SK-N-SH treated with all-trans-retinoic acid at 6 μM for 48 hours (cell line): ENCODE measurements at regions not wholly inside any gene's neighbourhood (a gene's known extent, or its start where the extent isn't known, plus 50 kb on each side); places are given as distances from the start of the nearest gene placed in this dataset.

ENCODE experiments used
- ATAC-seq: fragments of 200-7000 bp; cut with Tn5 transposase; 3 replicates; pipeline ENCODE4 v1.9.1; 2020; ENCODE audit warnings: mild to moderate bottlenecking, moderate library complexity
- ARNTL ChIP-seq: fragments of 450-650 bp; formaldehyde crosslinking; IDR thresholded peaks from 2 replicates; pipeline ENCODE4 v1.5.0; 2020; ENCODE audit warnings: low read depth, mild to moderate bottlenecking, moderate library complexity, borderline replicate concordance
- BACH2 ChIP-seq: fragments of 250-450 bp; sonication (Bioruptor Pico); IDR thresholded peaks from 2 replicates; pipeline ENCODE4 v1.9.0; 2021; ENCODE audit warnings: mild to moderate bottlenecking, borderline replicate concordance
- CSDC2 ChIP-seq: fragments of 250-450 bp; sonication (Bioruptor Pico); IDR thresholded peaks from 2 replicates; pipeline ENCODE4 v1.5.0; 2020; ENCODE audit warnings: mild to moderate bottlenecking, moderate library complexity
- ESRRG ChIP-seq: fragments of 250-450 bp; sonication (Bioruptor Pico); IDR thresholded peaks from 2 replicates; pipeline ENCODE4 v1.6.1; 2021; ENCODE audit warnings: mild to moderate bottlenecking
- GLIS3 ChIP-seq: fragments of 250-450 bp; sonication (Bioruptor Pico); IDR thresholded peaks from 2 replicates; pipeline ENCODE4 v1.5.0; 2020; ENCODE audit warnings: mild to moderate bottlenecking, moderate library complexity
- ISL1 ChIP-seq: fragments of 250-450 bp; sonication (Bioruptor Pico); IDR thresholded peaks from 2 replicates; pipeline ENCODE4 v2.1.2; 2022; ENCODE audit warnings: mild to moderate bottlenecking, moderate library complexity
- OSR1 ChIP-seq: fragments of 250-450 bp; sonication (Bioruptor Pico); IDR thresholded peaks from 2 replicates; pipeline ENCODE4 v1.8.0; 2022; ENCODE audit warnings: moderate library complexity, mild to moderate bottlenecking, inconsistent platforms
- PPARA ChIP-seq: fragments of 250-450 bp; sonication (Bioruptor Pico); IDR thresholded peaks from 2 replicates; pipeline ENCODE4 v1.5.0; 2020; ENCODE audit warnings: mild to moderate bottlenecking, borderline replicate concordance
- RARB ChIP-seq: fragments of 250-450 bp; sonication (Bioruptor Pico); IDR thresholded peaks from 2 replicates; pipeline ENCODE4 v1.8.0; 2021; ENCODE audit warnings: mild to moderate bottlenecking, moderate library complexity
- SNAI2 ChIP-seq: fragments of 250-450 bp; sonication (Bioruptor Pico); IDR thresholded peaks from 2 replicates; pipeline ENCODE4 v1.5.0; 2020; ENCODE audit warnings: mild to moderate bottlenecking, moderate library complexity
- TCF4 ChIP-seq: fragments of 250-450 bp; sonication (Bioruptor Pico); IDR thresholded peaks from 2 replicates; pipeline ENCODE4 v1.8.0; 2021; ENCODE audit warnings: mild to moderate bottlenecking, moderate library complexity, borderline replicate concordance
- TOX ChIP-seq: fragments of 250-450 bp; sonication (Bioruptor Pico); IDR thresholded peaks from 2 replicates; pipeline ENCODE4 v1.8.0; 2021; ENCODE audit warnings: mild to moderate bottlenecking, moderate library complexity, borderline replicate concordance
- ZC3H10 ChIP-seq: fragments of 250-450 bp; sonication (Bioruptor Pico); IDR thresholded peaks from 2 replicates; pipeline ENCODE4 v1.5.1; 2021; ENCODE audit warnings: mild to moderate bottlenecking, moderate library complexity
- ZFP3 ChIP-seq: fragments of 250-450 bp; sonication (Bioruptor Pico); IDR thresholded peaks from 2 replicates; pipeline ENCODE4 v1.5.0; 2020; ENCODE audit warnings: mild to moderate bottlenecking, moderate library complexity
- ZFP30 ChIP-seq: fragments of 450-650 bp; formaldehyde crosslinking; IDR thresholded peaks from 2 replicates; pipeline ENCODE4 v1.5.0; 2022; ENCODE audit warnings: mild to moderate bottlenecking, moderate library complexity
- ZNF565 ChIP-seq: fragments of 450-650 bp; formaldehyde crosslinking; conservative IDR thresholded peaks from 2 replicates; pipeline ENCODE4 v1.5.0; 2020; ENCODE audit warnings: low read depth, mild to moderate bottlenecking, moderate library complexity
- ZNF70 ChIP-seq: fragments of 450-650 bp; formaldehyde crosslinking; IDR thresholded peaks from 2 replicates; pipeline ENCODE4 v1.5.0; 2020; ENCODE audit warnings: mild to moderate bottlenecking, moderate library complexity
- ZNF8 ChIP-seq: fragments of 450-650 bp; formaldehyde crosslinking; IDR thresholded peaks from 2 replicates; pipeline ENCODE4 v1.5.0; 2020; ENCODE audit warnings: mild to moderate bottlenecking, moderate library complexity
- TF ChIP-seq, protein P1 (sequence below): fragments of 250-450 bp; sonication (Bioruptor Pico); IDR thresholded peaks from 2 replicates; pipeline ENCODE4 v1.8.0; 2020; ENCODE audit warnings: mild to moderate bottlenecking, moderate library complexity, borderline replicate concordance
- TF ChIP-seq, protein P2 (sequence below): fragments of 250-450 bp; sonication (Bioruptor Pico); IDR thresholded peaks from 2 replicates; pipeline ENCODE4 v1.5.1; 2021; ENCODE audit warnings: mild to moderate bottlenecking, moderate library complexity
- TF ChIP-seq, protein P3 (sequence below): fragments of 250-450 bp; sonication (Bioruptor Pico); IDR thresholded peaks from 2 replicates; pipeline ENCODE4 v1.8.0; 2021; ENCODE audit warnings: low read depth, mild to moderate bottlenecking, moderate library complexity, borderline replicate concordance
- TF ChIP-seq, protein P4 (sequence below): fragments of 250-450 bp; sonication (Bioruptor Pico); IDR thresholded peaks from 2 replicates; pipeline ENCODE4 v1.5.0; 2020; ENCODE audit warnings: mild to moderate bottlenecking, moderate library complexity

DNA sequence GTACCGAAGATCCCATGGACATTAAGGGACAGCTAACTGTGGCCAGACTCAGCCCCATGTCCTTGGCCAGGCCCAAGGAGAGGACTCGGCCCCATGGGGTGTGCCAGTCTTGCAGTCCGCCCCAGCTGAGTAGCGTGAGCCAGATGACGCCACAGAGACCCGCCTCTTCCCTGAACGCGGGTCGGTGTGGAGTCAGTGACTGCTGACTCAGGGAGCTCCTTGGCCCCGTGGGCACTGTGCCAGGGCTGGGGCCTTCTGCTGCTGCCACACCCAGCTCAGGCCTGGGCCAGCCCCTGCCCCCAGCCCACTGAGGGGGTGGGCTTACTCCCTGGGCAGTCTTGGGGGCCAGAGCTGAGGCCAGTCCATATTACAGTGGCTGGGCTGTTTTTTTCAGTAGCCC is 52.8 kb downstream of the PLXNA1 start:
- TF ChIP-seq CSDC2 (CRISPR knock-in tag): no peak
- no peak for TF ChIP-seq ISL1 (CRISPR knock-in tag)
- TF ChIP-seq RARB (CRISPR knock-in tag): no peak
- TF ChIP-seq, protein P1, sequence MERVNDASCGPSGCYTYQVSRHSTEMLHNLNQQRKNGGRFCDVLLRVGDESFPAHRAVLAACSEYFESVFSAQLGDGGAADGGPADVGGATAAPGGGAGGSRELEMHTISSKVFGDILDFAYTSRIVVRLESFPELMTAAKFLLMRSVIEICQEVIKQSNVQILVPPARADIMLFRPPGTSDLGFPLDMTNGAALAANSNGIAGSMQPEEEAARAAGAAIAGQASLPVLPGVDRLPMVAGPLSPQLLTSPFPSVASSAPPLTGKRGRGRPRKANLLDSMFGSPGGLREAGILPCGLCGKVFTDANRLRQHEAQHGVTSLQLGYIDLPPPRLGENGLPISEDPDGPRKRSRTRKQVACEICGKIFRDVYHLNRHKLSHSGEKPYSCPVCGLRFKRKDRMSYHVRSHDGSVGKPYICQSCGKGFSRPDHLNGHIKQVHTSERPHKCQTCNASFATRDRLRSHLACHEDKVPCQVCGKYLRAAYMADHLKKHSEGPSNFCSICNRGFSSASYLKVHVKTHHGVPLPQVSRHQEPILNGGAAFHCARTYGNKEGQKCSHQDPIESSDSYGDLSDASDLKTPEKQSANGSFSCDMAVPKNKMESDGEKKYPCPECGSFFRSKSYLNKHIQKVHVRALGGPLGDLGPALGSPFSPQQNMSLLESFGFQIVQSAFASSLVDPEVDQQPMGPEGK: no peak
- no peak for TF ChIP-seq ZFP3
- no peak for TF ChIP-seq ZFP30 (CRISPR knock-in tag)
- TF ChIP-seq ZNF70: no peak
- no peak for TF ChIP-seq ZC3H10 (CRISPR knock-in tag)

DNA sequence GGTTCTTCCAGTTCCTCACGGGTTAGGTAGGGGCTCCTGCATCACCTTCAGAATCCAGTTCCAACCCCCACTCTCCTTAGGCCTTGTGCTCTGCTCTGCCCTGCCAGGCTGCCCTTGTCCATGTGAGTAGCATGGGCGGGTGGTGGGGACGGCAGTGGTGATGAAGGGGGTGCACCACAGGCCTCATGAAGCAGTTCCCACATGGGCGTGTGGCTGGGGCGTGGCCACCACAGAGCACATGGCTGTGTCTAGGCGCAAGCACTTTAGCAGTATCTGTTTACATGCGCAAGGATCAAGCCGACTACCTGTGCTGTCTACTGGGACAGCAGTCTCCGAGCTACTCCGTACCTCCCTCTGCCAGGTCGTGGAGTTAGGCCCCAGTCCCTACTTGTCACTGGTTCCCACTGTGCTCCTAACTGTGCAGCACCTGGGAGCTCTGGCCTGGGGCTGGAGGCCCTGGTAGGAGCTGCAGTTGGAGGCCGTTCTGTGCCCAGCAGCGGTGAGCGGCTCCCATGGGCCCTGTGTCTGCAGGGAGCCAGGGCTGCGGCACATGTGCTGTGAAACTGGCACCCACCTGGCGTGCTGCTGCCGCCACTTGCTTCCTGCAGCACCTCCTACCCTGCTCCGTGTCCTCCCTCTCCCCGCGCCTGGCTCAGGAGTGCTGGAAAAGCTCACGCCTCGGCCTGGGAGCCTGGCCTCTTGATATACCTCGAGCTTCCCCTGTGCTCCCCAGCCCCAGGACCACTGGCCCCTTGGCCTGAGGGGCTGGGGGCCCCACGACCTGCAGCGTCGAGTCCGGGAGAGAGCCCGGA is 53.5 kb downstream of the PLXNA1 start:
- no peak; the same call in 2 of the 3 replicates for ATAC-seq
- TF ChIP-seq TCF4 (no peak), ESRRG (CRISPR knock-in tag) (no peak), GLIS3 (CRISPR knock-in tag) (no peak), ARNTL (CRISPR knock-in tag) (no peak), TOX (CRISPR knock-in tag) (no peak), ZC3H10 (CRISPR knock-in tag) (no peak), BACH2 (no peak), SNAI2 (CRISPR knock-in tag) (no peak), PPARA (CRISPR knock-in tag) (no peak), ISL1 (CRISPR knock-in tag) (no peak), CSDC2 (CRISPR knock-in tag) (no peak), ZFP30 (CRISPR knock-in tag) (no peak), ZNF70 (no peak), ZFP3 (no peak), RARB (CRISPR knock-in tag) (no peak), ZNF565 (no peak)
- TF ChIP-seq, protein P1: no peak
- TF ChIP-seq, protein P2, sequence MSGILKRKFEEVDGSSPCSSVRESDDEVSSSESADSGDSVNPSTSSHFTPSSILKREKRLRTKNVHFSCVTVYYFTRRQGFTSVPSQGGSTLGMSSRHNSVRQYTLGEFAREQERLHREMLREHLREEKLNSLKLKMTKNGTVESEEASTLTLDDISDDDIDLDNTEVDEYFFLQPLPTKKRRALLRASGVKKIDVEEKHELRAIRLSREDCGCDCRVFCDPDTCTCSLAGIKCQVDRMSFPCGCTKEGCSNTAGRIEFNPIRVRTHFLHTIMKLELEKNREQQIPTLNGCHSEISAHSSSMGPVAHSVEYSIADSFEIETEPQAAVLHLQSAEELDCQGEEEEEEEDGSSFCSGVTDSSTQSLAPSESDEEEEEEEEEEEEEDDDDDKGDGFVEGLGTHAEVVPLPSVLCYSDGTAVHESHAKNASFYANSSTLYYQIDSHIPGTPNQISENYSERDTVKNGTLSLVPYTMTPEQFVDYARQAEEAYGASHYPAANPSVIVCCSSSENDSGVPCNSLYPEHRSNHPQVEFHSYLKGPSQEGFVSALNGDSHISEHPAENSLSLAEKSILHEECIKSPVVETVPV (CRISPR knock-in tag): no peak
- TF ChIP-seq, protein P3, sequence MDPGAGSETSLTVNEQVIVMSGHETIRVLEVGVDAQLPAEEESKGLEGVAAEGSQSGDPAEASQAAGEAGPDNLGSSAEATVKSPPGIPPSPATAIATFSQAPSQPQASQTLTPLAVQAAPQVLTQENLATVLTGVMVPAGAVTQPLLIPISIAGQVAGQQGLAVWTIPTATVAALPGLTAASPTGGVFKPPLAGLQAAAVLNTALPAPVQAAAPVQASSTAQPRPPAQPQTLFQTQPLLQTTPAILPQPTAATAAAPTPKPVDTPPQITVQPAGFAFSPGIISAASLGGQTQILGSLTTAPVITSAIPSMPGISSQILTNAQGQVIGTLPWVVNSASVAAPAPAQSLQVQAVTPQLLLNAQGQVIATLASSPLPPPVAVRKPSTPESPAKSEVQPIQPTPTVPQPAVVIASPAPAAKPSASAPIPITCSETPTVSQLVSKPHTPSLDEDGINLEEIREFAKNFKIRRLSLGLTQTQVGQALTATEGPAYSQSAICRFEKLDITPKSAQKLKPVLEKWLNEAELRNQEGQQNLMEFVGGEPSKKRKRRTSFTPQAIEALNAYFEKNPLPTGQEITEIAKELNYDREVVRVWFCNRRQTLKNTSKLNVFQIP: no peak
- TF ChIP-seq, protein P4, sequence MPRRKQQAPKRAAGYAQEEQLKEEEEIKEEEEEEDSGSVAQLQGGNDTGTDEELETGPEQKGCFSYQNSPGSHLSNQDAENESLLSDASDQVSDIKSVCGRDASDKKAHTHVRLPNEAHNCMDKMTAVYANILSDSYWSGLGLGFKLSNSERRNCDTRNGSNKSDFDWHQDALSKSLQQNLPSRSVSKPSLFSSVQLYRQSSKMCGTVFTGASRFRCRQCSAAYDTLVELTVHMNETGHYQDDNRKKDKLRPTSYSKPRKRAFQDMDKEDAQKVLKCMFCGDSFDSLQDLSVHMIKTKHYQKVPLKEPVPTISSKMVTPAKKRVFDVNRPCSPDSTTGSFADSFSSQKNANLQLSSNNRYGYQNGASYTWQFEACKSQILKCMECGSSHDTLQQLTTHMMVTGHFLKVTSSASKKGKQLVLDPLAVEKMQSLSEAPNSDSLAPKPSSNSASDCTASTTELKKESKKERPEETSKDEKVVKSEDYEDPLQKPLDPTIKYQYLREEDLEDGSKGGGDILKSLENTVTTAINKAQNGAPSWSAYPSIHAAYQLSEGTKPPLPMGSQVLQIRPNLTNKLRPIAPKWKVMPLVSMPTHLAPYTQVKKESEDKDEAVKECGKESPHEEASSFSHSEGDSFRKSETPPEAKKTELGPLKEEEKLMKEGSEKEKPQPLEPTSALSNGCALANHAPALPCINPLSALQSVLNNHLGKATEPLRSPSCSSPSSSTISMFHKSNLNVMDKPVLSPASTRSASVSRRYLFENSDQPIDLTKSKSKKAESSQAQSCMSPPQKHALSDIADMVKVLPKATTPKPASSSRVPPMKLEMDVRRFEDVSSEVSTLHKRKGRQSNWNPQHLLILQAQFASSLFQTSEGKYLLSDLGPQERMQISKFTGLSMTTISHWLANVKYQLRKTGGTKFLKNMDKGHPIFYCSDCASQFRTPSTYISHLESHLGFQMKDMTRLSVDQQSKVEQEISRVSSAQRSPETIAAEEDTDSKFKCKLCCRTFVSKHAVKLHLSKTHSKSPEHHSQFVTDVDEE: no peak
- TF ChIP-seq, all 23 proteins: peak for 0

More for the DNA sequence above, 52.8 kb downstream of the PLXNA1 start:
- peak; percentile 75 for ATAC-seq

DNA sequence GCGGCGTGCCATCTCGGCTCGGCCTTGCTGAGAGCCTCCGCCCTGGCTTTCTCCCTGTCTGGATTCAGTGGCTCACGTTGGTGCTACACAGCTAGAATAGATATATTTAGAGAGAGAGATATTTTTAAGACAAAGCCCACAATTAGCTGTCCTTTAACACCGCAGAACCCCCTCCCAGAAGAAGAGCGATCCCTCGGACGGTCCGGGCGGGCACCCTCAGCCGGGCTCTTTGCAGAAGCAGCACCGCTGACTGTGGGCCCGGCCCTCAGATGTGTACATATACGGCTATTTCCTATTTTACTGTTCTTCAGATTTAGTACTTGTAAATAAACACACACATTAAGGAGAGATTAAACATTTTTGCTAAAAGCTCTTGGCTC is 54.1 kb downstream of the PLXNA1 start:
- TF ChIP-seq ZFP3 (no peak), PPARA (CRISPR knock-in tag) (no peak), SNAI2 (CRISPR knock-in tag) (no peak), ZFP30 (CRISPR knock-in tag) (no peak), BACH2 (no peak), ISL1 (CRISPR knock-in tag) (no peak), ZC3H10 (CRISPR knock-in tag) (no peak), ZNF70 (no peak), OSR1 (CRISPR knock-in tag) (no peak), ESRRG (CRISPR knock-in tag) (no peak), CSDC2 (CRISPR knock-in tag) (no peak), ZNF8 (CRISPR knock-in tag) (no peak)
- TF ChIP-seq, protein P4: no peak
- no peak for ATAC-seq
